ENCODE measurements at regions not wholly inside any gene's neighbourhood (a gene's known extent, or its start where the extent isn't known, plus 50 kb on each side); places are given as distances from the start of the nearest gene placed in this dataset.

DNA sequence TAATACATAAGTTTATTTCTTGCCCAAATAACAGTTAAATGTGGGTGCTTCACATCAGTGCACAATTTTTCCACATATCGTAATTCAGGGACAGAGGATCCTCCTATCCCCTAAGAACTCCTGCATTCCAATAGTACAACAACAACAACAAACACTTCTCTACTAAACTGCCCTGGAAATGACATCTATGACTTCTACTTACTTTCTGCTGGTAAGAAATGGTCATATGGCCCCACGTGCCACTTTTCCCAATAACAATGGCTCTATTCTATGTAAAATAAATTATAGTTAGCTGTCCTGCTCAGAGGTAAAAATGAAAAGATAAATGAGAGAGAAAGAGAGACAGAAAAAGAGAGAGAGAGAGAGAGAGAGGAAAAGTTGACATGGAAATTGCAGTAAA, 308.5 kb downstream of the ATXN7L3B start:
- Histone ChIP-seq H3K27ac (no peak overlapping the region), H3K27me3 (no peaks in the 10 kb centered on the region), H3K4me3 (no peak overlapping the region), H3K4me1 (no peaks in the 10 kb centered on the region), H3K9me3 (no peaks in the 10 kb centered on the region), H3K36me3 (ENCODE audit: low read depth, missing control alignments) (no peaks in the 10 kb centered on the region)
- 76 to 83% methylated on average over 2 of the region's 2 CpGs for WGBS, 2 donors
- intact Hi-C loops (cut with DNase I; ENCODE audit: low total_unique reads) = no loop called here
- no peak for DNase-seq
- no peak for TF ChIP-seq POLR2A (IDR thresholded peaks at IDR 0.05)
- TF ChIP-seq, protein P1, sequence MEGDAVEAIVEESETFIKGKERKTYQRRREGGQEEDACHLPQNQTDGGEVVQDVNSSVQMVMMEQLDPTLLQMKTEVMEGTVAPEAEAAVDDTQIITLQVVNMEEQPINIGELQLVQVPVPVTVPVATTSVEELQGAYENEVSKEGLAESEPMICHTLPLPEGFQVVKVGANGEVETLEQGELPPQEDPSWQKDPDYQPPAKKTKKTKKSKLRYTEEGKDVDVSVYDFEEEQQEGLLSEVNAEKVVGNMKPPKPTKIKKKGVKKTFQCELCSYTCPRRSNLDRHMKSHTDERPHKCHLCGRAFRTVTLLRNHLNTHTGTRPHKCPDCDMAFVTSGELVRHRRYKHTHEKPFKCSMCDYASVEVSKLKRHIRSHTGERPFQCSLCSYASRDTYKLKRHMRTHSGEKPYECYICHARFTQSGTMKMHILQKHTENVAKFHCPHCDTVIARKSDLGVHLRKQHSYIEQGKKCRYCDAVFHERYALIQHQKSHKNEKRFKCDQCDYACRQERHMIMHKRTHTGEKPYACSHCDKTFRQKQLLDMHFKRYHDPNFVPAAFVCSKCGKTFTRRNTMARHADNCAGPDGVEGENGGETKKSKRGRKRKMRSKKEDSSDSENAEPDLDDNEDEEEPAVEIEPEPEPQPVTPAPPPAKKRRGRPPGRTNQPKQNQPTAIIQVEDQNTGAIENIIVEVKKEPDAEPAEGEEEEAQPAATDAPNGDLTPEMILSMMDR (IDR thresholded peaks at IDR 0.05) = no peak

DNA sequence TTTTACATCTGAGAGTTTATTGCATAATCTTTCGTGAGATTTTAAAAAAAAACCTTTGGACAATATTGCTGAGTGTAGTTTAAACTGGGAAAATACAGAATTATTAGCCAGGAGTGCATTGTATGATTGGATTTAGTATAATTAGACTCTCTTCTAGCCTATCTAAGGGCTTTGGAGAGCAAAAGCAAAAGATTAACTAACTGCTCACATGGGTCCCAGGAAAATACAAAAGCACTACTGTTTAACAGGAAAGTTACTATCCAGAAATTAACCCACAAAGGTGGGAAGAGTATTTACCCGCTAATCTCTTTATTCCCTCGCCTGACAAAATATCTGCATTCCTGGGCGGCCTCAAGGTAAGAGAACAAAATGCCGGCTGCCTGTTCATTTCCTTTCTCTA, 309.5 kb downstream of the ATXN7L3B start:
- Histone ChIP-seq H3K27me3 (no peaks in the 10 kb centered on the region), H3K27ac (no peak overlapping the region), H3K4me1 (no peaks in the 10 kb centered on the region), H3K4me3 (no peak overlapping the region), H3K9me3 (no peaks in the 10 kb centered on the region), H3K36me3 (ENCODE audit: low read depth, missing control alignments) (no peaks in the 10 kb centered on the region)
- TF ChIP-seq, protein P1 (IDR thresholded peaks at IDR 0.05) = no peak
- no peak for TF ChIP-seq POLR2A (IDR thresholded peaks at IDR 0.05)
- no peak for DNase-seq
- intact Hi-C loops (cut with DNase I; ENCODE audit: low total_unique reads) = no loop called here
- WGBS, 2 donors = 68 to 77% methylated on average over 5 of the region's 5 CpGs

DNA sequence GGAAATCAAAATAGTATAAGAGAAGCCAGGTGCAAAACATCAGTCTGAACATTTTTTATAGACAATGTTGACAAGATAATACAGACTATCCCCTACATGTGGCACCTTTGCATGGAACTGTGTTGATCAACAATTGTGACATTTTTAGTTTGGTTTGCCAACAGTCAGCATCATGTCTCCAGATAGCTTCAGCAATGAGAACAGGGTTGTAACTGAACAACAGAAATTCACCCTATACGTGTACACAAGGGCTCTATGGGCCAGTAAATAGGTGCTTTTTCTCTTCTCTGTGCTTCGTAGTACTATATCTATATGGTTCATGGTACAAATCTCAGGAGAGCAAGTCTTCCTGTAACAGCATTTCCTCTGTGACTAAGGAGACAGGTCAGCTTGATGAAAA, 310.4 kb downstream of the ATXN7L3B start:
- TF ChIP-seq, protein P1 (IDR thresholded peaks at IDR 0.05) = no peak
- no peak for TF ChIP-seq POLR2A (IDR thresholded peaks at IDR 0.05)
- 65 to 85% methylated on average over 2 of the region's 2 CpGs for WGBS, 2 donors
- no peak for DNase-seq
- Histone ChIP-seq H3K4me1 (no peaks in the 10 kb centered on the region), H3K27ac (no peak overlapping the region), H3K4me3 (no peak overlapping the region), H3K36me3 (ENCODE audit: low read depth, missing control alignments) (no peaks in the 10 kb centered on the region), H3K27me3 (no peaks in the 10 kb centered on the region), H3K9me3 (no peaks in the 10 kb centered on the region)
- intact Hi-C loops (cut with DNase I; ENCODE audit: low total_unique reads) = no loop called here

DNA sequence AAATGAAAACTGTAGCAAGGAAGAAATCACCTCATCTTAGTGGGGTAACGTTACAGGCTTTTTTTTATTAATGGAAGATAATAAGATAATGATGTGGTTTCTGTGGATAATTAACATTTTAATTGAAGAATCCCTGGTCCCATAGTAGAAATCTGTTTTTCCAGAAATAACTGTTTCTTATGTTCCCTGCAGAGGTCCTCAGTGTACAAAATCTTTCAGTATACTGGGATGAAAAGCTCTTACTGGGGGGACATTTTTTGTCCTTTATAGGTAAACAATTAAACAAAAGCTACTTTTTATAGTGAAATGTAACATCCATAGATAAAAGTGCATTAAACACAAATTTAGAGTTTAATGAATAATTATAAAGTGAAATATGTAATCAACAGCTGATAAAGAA, 312.2 kb downstream of the ATXN7L3B start:
- H3K9me3 ChIP-seq = no peaks in the 10 kb centered on the region
- no peak overlapping the region for H3K27ac ChIP-seq
- intact Hi-C loops (cut with DNase I; ENCODE audit: low total_unique reads) = no loop called here
- TF ChIP-seq, protein P1 (IDR thresholded peaks at IDR 0.05) = no peak
- no peak for TF ChIP-seq POLR2A (IDR thresholded peaks at IDR 0.05)
- no peak overlapping the region for H3K4me3 ChIP-seq
- H3K27me3 ChIP-seq = no peaks in the 10 kb centered on the region
- no peaks in the 10 kb centered on the region for H3K4me1 ChIP-seq
- no peaks in the 10 kb centered on the region for H3K36me3 ChIP-seq (ENCODE audit: low read depth, missing control alignments)
- no peak for DNase-seq
- WGBS, 2 donors = 64 to 65% methylated on average over 1 of the region's 1 CpG

DNA sequence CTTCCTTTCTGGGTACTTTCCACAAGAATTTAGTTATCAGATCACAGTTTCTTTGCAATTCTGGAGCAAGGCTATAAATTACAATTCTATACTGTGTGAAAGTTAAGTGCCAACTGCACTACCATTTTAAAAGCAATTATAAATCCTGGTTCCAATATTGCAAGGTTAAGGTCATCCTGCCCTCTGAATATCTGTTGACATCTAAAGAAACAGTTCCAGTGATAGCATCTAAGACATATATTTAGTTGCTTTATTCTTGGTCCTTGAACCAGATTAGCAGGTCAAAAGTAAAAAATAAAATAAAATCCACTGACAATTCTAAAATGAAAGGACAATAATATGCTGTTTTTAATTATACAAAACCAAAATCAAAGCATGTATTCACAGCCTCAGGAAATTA, 334.2 kb downstream of the ATXN7L3B start:
- DNase-seq = no peak
- H3K36me3 ChIP-seq (ENCODE audit: low read depth, missing control alignments) = no peaks in the 10 kb centered on the region
- no peaks in the 10 kb centered on the region for H3K27me3 ChIP-seq
- no peak overlapping the region for H3K4me3 ChIP-seq
- TF ChIP-seq, protein P1 (IDR thresholded peaks at IDR 0.05) = no peak
- no peak for TF ChIP-seq POLR2A (IDR thresholded peaks at IDR 0.05)
- H3K9me3 ChIP-seq = no peaks in the 10 kb centered on the region
- intact Hi-C loops (cut with DNase I; ENCODE audit: low total_unique reads) = no loop called here
- no peaks in the 10 kb centered on the region for H3K4me1 ChIP-seq
- H3K27ac ChIP-seq = no peak overlapping the region

Measured in testis (tissue), 2 donors.